ENCODE measurements at regions not wholly inside any gene's neighbourhood (a gene's known extent, or its start where the extent isn't known, plus 50 kb on each side); places are given as distances from the start of the nearest gene placed in this dataset.
A peak's percentile ranks its signal among the peaks of the same experiment; 100 is the strongest.

GRCh38 chr19:30649934-30650614 lies 277.9 kb downstream of the ZNF536 start:
- peaks cover 47% of the 10 kb centered on the region for H3K4me1 Mint-ChIP-seq
- no peaks in the 10 kb centered on the region for H3K9me3 Mint-ChIP-seq
- no peaks in the 10 kb centered on the region for H3K36me3 Mint-ChIP-seq (ENCODE audit: low read depth)
- H3K4me3 Mint-ChIP-seq: no peak overlapping the region
- peaks cover 17% of the 10 kb centered on the region for H3K27me3 Mint-ChIP-seq (ENCODE audit: low read depth, poor library complexity)
- peak; percentile 44 for DNase-seq
- H3K27ac Mint-ChIP-seq: no peak overlapping the region
- peak; percentile 81 for TF ChIP-seq CTCF (IDR thresholded peaks at IDR 0.05)

GRCh38 chr19:30648866-30649862 lies 277.0 kb downstream of the ZNF536 start:
- no peak for DNase-seq
- Mint-ChIP-seq H3K36me3 (ENCODE audit: low read depth) (no peaks in the 10 kb centered on the region), H3K9me3 (no peaks in the 10 kb centered on the region), H3K4me3 (no peak overlapping the region), H3K27ac (no peak overlapping the region), H3K4me1 (peaks cover 47% of the 10 kb centered on the region), H3K27me3 (ENCODE audit: low read depth, poor library complexity) (peaks cover 17% of the 10 kb centered on the region)
- no peak for TF ChIP-seq CTCF (IDR thresholded peaks at IDR 0.05)

- TF ChIP-seq CTCF (IDR thresholded peaks at IDR 0.05): no peak
- H3K27me3 Mint-ChIP-seq (ENCODE audit: low read depth, poor library complexity): peaks cover 24% of the 10 kb centered on the region
- H3K4me1 Mint-ChIP-seq: peaks cover 47% of the 10 kb centered on the region
- no peak for DNase-seq
- no peak overlapping the region for H3K4me3 Mint-ChIP-seq
- H3K9me3 Mint-ChIP-seq: no peaks in the 10 kb centered on the region
- H3K36me3 Mint-ChIP-seq (ENCODE audit: low read depth): no peaks in the 10 kb centered on the region
- H3K27ac Mint-ChIP-seq: no peak overlapping the region
These were observed 275.9 kb downstream of the ZNF536 start for GRCh38 chr19:30647891-30648720.

- no peak for DNase-seq
- Mint-ChIP-seq H3K27me3 (ENCODE audit: low read depth, poor library complexity) (peaks cover 26% of the 10 kb centered on the region), H3K36me3 (ENCODE audit: low read depth) (no peaks in the 10 kb centered on the region), H3K27ac (no peak overlapping the region), H3K9me3 (no peaks in the 10 kb centered on the region), H3K4me3 (no peak overlapping the region), H3K4me1 (peaks cover 35% of the 10 kb centered on the region)
- TF ChIP-seq CTCF (IDR thresholded peaks at IDR 0.05): no peak
These were observed 274.6 kb downstream of the ZNF536 start for GRCh38 chr19:30646806-30647205.

GRCh38 chr19:30645946-30646577 lies 273.9 kb downstream of the ZNF536 start:
- H3K9me3 Mint-ChIP-seq: no peaks in the 10 kb centered on the region
- H3K27me3 Mint-ChIP-seq (ENCODE audit: low read depth, poor library complexity): peaks cover 26% of the 10 kb centered on the region
- H3K27ac Mint-ChIP-seq: no peak overlapping the region
- H3K36me3 Mint-ChIP-seq (ENCODE audit: low read depth): no peaks in the 10 kb centered on the region
- H3K4me1 Mint-ChIP-seq: peaks cover 31% of the 10 kb centered on the region
- TF ChIP-seq CTCF (IDR thresholded peaks at IDR 0.05): no peak
- DNase-seq: no peak
- no peak overlapping the region for H3K4me3 Mint-ChIP-seq

All from nephron progenitor cell (in vitro differentiated cells).